Stimulated activated CD8-positive, alpha-beta memory T cell treated with anti-CD3 and anti-CD28 coated beads, Interleukin-4, amount 100 ng/mL, for 48 hours (primary cell): ENCODE measurements at regions not wholly inside any gene's neighbourhood (a gene's known extent, or its start where the extent isn't known, plus 50 kb on each side); places are given as distances from the start of the nearest gene placed in this dataset.
"Not testable (repeated sequence)": the region's sequence is repeated elsewhere in the genome, so short reads cannot be mapped to it uniquely, and the experiment has no call there.

Source experiments
- DNase-seq: peaks from one replicate; pipeline ENCODE4 v3.0.0-alpha.2; 2020

GRCh38 chr1:81190003-81190402 lies 610.7 kb upstream of the ADGRL2 start:
- DNase-seq: no peak

DNA sequence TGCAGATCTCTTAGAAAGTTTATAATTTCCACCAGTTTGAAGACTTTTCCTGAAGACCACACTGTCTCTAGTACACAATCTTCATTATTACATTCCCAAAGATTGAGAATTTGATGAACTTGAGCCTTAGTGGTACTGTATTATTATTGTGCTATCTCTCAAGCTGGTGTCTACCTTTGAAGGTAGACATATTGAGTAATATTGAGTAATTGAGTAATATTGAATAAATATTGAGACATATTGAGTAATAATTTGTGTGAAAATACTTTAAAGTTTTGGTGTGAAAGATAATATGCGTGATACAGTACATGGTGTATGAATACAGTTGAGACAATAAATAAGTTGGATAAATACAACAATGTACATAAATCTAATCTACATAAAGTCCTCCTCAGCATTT lies 613.1 kb upstream of the ADGRL2 start:
- no peak for DNase-seq

DNA sequence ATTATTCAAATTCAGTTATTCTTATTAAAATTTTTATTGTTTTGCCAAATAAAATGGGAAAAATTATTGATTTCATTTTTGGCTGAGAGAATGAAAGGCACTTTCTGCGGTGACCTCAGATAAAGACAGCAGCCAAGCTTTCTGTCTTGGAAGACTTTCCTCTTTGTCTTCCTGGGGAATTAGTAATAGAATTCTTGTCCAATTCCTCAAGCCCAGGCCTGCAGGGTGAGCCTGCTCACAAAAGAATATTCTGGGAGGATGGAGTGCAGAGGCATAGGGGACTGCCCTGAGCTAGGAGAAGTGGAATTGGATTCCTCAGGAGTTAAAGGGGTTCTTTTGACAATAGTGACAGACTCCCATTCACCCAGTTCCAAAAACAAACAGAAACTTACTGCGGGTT lies 614.5 kb upstream of the ADGRL2 start:
- no peak for DNase-seq

GRCh38 chr1:81183553-81183952 lies 617.2 kb upstream of the ADGRL2 start:
- no peak for DNase-seq

DNA sequence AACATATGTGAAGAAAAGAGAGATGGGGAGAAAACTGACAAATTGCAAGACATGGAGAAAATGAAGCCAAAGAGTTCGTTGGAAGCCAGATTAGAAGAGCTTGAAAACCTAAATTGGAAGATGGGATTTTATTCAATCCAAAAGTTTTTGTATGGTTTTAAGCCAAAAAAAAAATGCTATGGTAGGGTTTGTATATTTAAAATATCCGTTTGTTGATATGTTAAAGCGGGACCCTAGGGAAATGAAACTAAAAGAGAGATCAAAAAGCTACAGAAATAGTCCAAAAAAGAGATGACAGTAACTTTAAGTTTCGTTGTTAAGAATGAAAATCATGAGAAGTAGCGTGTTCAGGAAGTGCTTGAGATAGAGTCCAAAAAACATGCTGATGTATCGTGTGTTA lies 617.7 kb upstream of the ADGRL2 start:
- DNase-seq: no peak

GRCh38 chr1:81179242-81179641 lies 621.5 kb upstream of the ADGRL2 start:
- DNase-seq: no peak

DNA sequence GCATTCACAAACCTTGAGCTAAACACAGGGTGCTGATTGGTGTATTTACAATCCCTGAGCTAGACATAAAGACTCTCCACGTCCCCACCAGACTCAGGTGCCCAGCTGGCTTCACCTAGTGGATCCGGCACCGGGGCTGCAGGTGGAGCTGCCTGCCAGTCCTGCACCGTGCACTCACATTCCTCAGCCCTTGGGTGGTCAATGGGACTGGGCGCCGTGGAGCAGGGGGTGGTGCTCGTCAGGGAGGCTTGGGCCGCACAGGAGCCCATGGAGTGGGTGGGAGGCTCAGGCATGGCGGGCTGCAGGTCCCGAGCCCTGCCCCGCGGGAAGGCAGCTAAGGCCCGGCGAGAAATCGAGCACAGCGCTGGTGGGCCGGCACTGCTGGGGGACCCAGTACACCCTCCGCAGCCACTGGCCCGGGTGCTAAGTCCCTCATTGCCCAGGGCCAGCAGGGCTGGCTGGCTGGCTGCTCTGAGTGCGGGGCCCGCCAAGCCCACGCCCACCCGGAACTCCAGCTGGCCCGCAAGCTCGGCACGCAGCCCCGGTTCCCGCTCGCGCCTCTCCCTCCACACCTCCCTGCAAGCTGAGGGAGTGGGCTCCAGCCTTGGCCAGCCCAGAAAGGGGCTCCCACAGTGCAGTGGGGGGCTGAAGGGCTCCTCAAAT lies 622.2 kb upstream of the ADGRL2 start:
- DNase-seq: not testable (repeated sequence)

DNA sequence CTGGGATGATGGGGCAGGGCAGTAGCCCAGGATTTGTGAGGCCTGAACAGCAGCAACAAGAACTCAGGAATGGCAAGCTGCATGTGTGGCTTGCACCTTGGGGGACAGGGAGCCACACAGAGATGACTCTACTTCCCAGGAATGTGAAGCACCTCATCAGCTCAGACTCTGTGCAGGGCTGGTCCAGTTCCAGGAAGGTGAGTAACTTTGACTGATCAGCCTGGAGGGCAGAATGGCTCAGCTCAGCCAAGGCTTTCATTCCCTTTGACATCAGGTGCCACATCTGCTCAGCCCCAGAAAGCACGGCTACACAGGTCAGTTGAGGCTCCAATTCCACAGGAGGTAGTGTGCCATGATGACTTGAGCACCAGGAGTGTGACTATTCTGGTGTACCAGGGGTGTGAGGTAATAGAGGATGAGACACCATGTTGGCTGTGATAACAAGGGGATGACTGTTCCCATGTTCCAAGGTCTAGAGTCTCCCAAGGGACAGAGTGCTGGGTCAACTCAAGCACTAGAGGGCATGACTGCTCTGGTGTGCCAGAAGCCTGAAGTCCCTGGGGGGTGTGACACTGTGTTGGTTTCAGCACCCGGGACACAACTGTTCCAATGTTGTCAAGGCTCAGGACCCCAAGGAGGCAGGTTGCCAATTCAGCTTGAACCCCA lies 625.8 kb upstream of the ADGRL2 start:
- no peak for DNase-seq

- no peak for DNase-seq
Measured at GRCh38 chr1:81174052-81174451, 626.7 kb upstream of the ADGRL2 start.

GRCh38 chr1:81172483-81172882 lies 628.3 kb upstream of the ADGRL2 start:
- DNase-seq: no peak

DNA sequence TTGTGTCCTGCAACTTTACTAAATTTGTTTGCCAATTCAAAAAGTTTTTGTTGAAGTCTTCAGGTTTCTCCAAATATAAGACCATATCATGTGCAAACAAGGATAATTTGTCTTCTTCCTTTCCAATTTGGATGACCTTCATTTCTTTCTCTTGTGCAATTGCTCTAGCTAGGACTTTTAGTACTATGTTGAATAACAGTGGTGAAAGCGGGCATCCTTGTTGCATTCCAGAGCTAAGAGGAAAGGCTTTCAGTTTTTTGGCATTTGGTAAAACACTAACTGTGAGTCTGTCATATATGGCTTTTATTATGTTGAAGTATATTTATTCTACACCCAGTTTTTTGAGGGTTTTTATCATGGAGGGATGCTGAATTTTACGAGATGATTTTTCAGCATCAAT lies 630.0 kb upstream of the ADGRL2 start:
- DNase-seq: no peak

DNA sequence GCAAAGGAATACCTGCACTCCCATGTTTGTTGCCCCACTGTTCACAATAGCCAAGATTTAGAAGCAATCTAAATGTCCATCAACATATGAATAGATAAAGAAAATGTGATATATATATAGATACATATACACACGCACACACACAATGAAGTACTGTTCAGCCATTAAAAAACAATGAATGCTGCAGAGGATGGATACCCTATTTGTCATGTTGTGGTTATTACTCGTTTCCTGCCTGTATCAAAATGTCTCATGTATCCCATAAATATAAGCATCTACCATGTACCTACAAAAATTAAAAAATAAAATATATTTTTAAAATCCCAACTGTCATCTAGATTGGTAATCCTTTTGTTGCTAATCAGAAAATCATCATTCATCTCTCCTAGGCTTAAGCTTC lies 634.8 kb upstream of the ADGRL2 start:
- DNase-seq: no peak

DNA sequence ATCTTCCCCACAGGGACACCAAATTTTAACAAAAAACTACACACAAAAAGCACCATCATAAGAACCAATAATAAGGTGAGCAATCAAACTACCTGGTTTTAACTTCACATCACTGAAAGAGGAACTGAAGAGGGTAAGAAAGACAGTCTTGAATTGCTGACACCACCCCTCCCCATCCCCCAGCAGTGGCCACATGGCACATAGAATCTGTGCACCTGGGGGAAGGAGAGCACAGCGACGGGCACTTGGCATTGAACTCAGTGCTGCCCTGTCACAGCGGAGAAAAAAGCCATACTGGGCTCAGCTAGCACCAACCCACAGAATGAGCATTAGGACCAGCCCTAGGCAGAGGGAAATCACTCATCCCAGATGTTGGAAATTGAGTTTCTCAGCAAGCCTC lies 640.0 kb upstream of the ADGRL2 start:
- DNase-seq: no peak

DNA sequence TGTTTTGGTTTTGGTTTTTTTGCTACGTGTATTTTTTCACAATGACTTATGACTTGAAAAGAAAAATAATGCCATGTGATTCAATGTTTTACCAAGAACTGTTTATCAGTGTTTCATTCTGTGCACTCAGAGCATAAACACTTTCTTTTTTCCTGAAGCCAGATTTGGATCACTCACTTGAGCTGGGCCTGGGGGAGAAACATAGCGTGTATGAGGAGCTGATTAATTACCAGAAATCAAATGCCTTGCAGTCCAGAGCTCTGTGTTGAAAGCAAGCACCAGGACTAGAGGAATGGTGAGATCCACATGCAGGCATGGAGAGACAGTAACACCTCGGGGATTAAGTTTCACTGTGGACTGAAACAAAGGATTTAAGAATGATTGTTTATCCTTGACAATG lies 642.1 kb upstream of the ADGRL2 start:
- DNase-seq: no peak

GRCh38 chr1:81157686-81158085 lies 643.0 kb upstream of the ADGRL2 start:
- no peak for DNase-seq

DNA sequence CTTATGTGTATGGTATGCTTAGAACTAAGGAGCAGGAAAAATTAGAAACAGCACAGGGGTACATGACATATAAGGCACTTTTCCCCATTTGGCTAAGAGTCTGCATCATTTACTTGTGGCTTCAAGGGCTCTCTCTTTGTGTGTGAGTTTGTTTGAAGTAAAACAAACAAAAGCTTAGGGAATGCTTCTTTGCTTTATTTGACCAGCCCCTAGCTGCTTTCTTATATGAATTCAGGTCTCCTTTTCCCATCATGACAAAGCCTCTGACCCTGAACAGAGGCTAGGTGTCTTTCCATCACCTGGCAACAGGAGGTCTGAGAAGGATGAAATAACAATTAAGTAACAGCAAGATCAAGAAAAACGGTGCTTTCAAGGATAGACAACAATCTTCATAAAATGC lies 643.8 kb upstream of the ADGRL2 start:
- no peak for DNase-seq

- no peak for DNase-seq
Measured at GRCh38 chr1:81155131-81155530, 645.6 kb upstream of the ADGRL2 start.

- DNase-seq: no peak
Measured at GRCh38 chr1:81151206-81151605, 649.5 kb upstream of the ADGRL2 start.

- DNase-seq: no peak
Measured at GRCh38 chr1:81149649-81150325, 650.9 kb upstream of the ADGRL2 start.

DNA sequence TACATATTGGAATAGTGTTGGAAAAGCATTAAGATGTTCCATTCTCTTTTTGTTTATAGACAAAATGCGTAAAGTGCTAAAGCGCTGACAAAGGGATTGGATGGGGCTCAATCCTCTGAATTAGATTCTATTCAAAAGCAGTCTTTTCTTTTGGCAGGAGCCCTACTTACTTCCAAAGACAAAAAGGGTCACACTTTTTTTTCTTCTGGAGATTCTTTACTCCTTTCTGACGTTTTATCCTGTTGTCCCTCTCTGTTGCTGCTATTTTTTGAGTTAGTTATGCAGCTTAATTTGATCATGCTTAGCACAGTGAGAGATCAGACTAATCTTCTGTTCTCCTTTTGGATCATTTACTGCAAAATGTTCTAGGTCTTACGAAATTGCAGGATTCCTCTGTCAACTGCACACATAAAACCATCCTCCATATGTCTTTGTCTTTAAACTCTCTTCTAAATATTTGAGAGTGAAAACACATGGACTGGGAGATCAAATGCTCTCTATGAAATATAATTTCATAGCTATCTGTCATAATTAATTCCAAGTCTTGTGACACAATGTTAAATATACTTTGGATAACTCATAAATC lies 656.4 kb upstream of the ADGRL2 start:
- no peak for DNase-seq

GRCh38 chr1:81142099-81142826 lies 658.5 kb upstream of the ADGRL2 start:
- DNase-seq: no peak

GRCh38 chr1:81135524-81135923 lies 665.2 kb upstream of the ADGRL2 start:
- no peak for DNase-seq

- no peak for DNase-seq
Measured at GRCh38 chr1:81129776-81130175, 671.0 kb upstream of the ADGRL2 start.
